K562 (cell line): ENCODE measurements at regions not wholly inside any gene's neighbourhood (a gene's known extent, or its start where the extent isn't known, plus 50 kb on each side); places are given as distances from the start of the nearest gene placed in this dataset.

Experiments used
- ATAC-seq: fragments of 200-7000 bp; cut with Tn5 transposase; 3 replicates; pipeline ENCODE4 v1.9.1; 2020; ENCODE audit warnings: moderate library complexity
- BruUV-seq: library from RNA; stranded (reverse); fragments of 400-500 nt; replicated peaks from 2 replicates; lab custom pipeline; 2021; lab: Mats Ljungman, UMichigan
- CTCF ChIA-PET: fragments of 300-600 bp; formaldehyde crosslinking; extraction: SDS; loops from one replicate; lab custom pipeline; 2021; ENCODE audit warnings: low intra/inter-chr PET ratio; lab: Yijun Ruan, JAX
- POLR2A ChIA-PET: fragments of 300-600, 350-650 bp; sonication (Branson Sonifier 250); formaldehyde crosslinking; extraction: SDS; loops from one replicate; lab custom pipeline; 2021; ENCODE audit warnings: antibody characterized with exemption, inconsistent platforms; lab: Yijun Ruan, JAX
- DNase-seq, 4 experiments: peaks; one replicate each; pipeline versions ENCODE4 v3.0.0 to v3.0.0-alpha.2; 2011 to 2018; ENCODE audit warnings: low spot score in 3 of 4, mixed read lengths in 3 of 4; ENCODE audit errors: extremely low read depth in 1 of 4
- FAIRE-seq: peaks from 2 replicates; lab custom pipeline; 2011; peaks lifted over from hg19 to GRCh38; lab: Jason Lieb, UNC
- H2AFZ ChIP-seq: 2 replicates; pipeline ENCODE4 v1.6.0; 2011; ENCODE audit warnings: low read depth, low read length, control low read depth, inconsistent platforms
- H3K27ac ChIP-seq: fragments of 200-600 bp; 3 replicates; pipeline ENCODE4 v1.8.0; 2011; ENCODE audit warnings: low read depth, mild to moderate bottlenecking, control low read depth, inconsistent platforms, low read length, moderate library complexity, mixed read lengths; ENCODE audit errors: extremely low read depth
- H3K27me3 ChIP-seq, 2 experiments: fragments of 300-600 bp in 1 of 2; 2 replicates in 1 of 2; 3 replicates in 1 of 2; pipeline versions ENCODE4 v1.6.0 to v1.8.0; 2011; ENCODE audit warnings: inconsistent platforms in 2 of 2, low read length in 2 of 2, mild to moderate bottlenecking in 1 of 2, mixed read lengths in 1 of 2, moderate library complexity in 1 of 2; ENCODE audit not compliant: control insufficient read depth in 2 of 2, insufficient read depth in 2 of 2
- H3K36me3 ChIP-seq: fragments of 300-600 bp; 3 replicates; pipeline ENCODE4 v1.8.0; 2011; ENCODE audit warnings: mild to moderate bottlenecking, low read length, inconsistent platforms; ENCODE audit not compliant: control insufficient read depth, insufficient read depth
- H3K4me1 ChIP-seq, 2 experiments: fragments of 200-600 bp in 1 of 2; replicated peaks in 1 of 2; 2 replicates in 1 of 2; 3 replicates in 1 of 2; pipeline versions ENCODE4 v1.5.1 to v1.8.0; 2011; ENCODE audit warnings: inconsistent platforms in 2 of 2, low read length in 2 of 2, mild to moderate bottlenecking in 1 of 2, mixed read lengths in 1 of 2, moderate library complexity in 1 of 2; ENCODE audit not compliant: control insufficient read depth in 2 of 2, insufficient read depth in 2 of 2
- H3K4me2 ChIP-seq: 2 replicates; pipeline ENCODE4 v1.6.1; 2011; ENCODE audit warnings: low read length, control low read depth, inconsistent platforms, mixed read lengths; ENCODE audit not compliant: insufficient read depth
- H3K4me3 ChIP-seq: fragments of 200-600 bp; sonication (generic), shearing (Covaris generic); 2 replicates; pipeline ENCODE4 v1.5.1; 2016; ENCODE audit warnings: control low read depth, inconsistent platforms
- H3K79me2 ChIP-seq: fragments of 200-600 bp; 3 replicates; pipeline ENCODE4 v1.8.0; 2011; ENCODE audit warnings: low read length, inconsistent platforms; ENCODE audit not compliant: control insufficient read depth, insufficient read depth
- H3K9ac ChIP-seq, 2 experiments: 2 replicates each; pipeline versions ENCODE4 v1.6.0 to v1.6.1; 2011; ENCODE audit warnings: low read depth in 2 of 2, low read length in 2 of 2, control low read depth in 1 of 2, inconsistent platforms in 1 of 2, mild to moderate bottlenecking in 1 of 2, mixed read lengths in 1 of 2; ENCODE audit not compliant: insufficient read depth in 1 of 2
- H3K9me1 ChIP-seq: one replicate; pipeline ENCODE4 v1.6.0; 2011; ENCODE audit warnings: inconsistent platforms, mild to moderate bottlenecking, low read length, moderate library complexity; ENCODE audit not compliant: control insufficient read depth, insufficient read depth
- H3K9me3 ChIP-seq: replicated peaks from 2 replicates; pipeline ENCODE4 v1.5.1; 2011; ENCODE audit warnings: low read depth, low read length, inconsistent platforms; ENCODE audit not compliant: control insufficient read depth, insufficient read depth
- H4K20me1 ChIP-seq: replicated peaks from 2 replicates; pipeline ENCODE4 v1.6.1; 2011; ENCODE audit warnings: low read length, inconsistent platforms, mixed read lengths; ENCODE audit not compliant: control insufficient read depth, insufficient read depth
- ARID2 ChIP-seq: fragments of 450-650 bp; IDR thresholded peaks from 2 replicates; pipeline ENCODE4 v1.6.1; 2017; ENCODE audit warnings: antibody characterized with exemption, mild to moderate bottlenecking
- COPS2 ChIP-seq: fragments of 450-650 bp; conservative IDR thresholded peaks from 2 replicates; pipeline ENCODE4 v1.6.1; 2016; ENCODE audit warnings: mild to moderate bottlenecking, moderate library complexity
- HES1 ChIP-seq: fragments of 450-650 bp; IDR thresholded peaks from 2 replicates; pipeline ENCODE4 v1.6.1; 2016; ENCODE audit warnings: low read depth, mild to moderate bottlenecking, moderate library complexity
- KAT2B ChIP-seq: IDR thresholded peaks from one replicate; pipeline ENCODE4 v1.6.1; 2012; ENCODE audit warnings: low read depth, mild to moderate bottlenecking, control low read depth, inconsistent platforms, low read length, moderate library complexity
- MED1 ChIP-seq: sonication (generic); formaldehyde crosslinking; IDR thresholded peaks from 2 replicates; pipeline ENCODE4 v1.8.1; 2023; ENCODE audit warnings: missing genetic modification reagents, borderline replicate concordance
- POLR3A ChIP-seq: IDR thresholded peaks from 2 replicates; pipeline ENCODE4 v1.6.1; 2011; ENCODE audit warnings: borderline replicate concordance, mild to moderate bottlenecking, moderate library complexity; ENCODE audit not compliant: insufficient read length, insufficient read depth; ENCODE audit errors: extremely low read depth
- RCOR1 ChIP-seq, 2 experiments: IDR thresholded peaks; 2 replicates each; pipeline ENCODE4 v1.6.1; 2012; ENCODE audit warnings: low read depth in 2 of 2, low read length in 2 of 2, borderline replicate concordance in 1 of 2, improper control_type of control experiment in 1 of 2
- SRSF7 ChIP-seq: fragments of 200-400 bp; formaldehyde crosslinking; optimal IDR thresholded peaks from 2 replicates; pipeline ENCODE3; 2017; ENCODE audit warnings: mild to moderate bottlenecking, low read depth, low read length
- U2AF2 ChIP-seq: fragments of 200-400 bp; formaldehyde crosslinking; optimal IDR thresholded peaks from 2 replicates; pipeline ENCODE3; 2017; ENCODE audit warnings: low read depth, mild to moderate bottlenecking, low read length
- ZBTB17 ChIP-seq: fragments of 450-650 bp; formaldehyde crosslinking; IDR thresholded peaks from 2 replicates; pipeline ENCODE4 v1.4.0; 2020; ENCODE audit warnings: mild to moderate bottlenecking
- ZNF124 ChIP-seq: sonication (generic); formaldehyde crosslinking; IDR thresholded peaks from 2 replicates; pipeline ENCODE4 v1.8.1; 2022; ENCODE audit warnings: missing genetic modification reagents
- ZNF695 ChIP-seq: fragments of 450-650 bp; formaldehyde crosslinking; IDR thresholded peaks from 2 replicates; pipeline ENCODE4 v1.4.0; 2020; ENCODE audit warnings: mild to moderate bottlenecking, moderate library complexity
- ZNF699 ChIP-seq: fragments of 250-450 bp; sonication (Bioruptor Pico); IDR thresholded peaks from 2 replicates; pipeline ENCODE4 v1.8.0; 2021; ENCODE audit warnings: mild to moderate bottlenecking, moderate library complexity; ENCODE audit not compliant: insufficient replicate concordance
- WGBS: fragments of 100-300 bp; shearing (Covaris generic); methylation state at CpG from one replicate; pipeline ENCODE4 v1.1.6; 2016; ENCODE audit warnings: low coverage, mixed read lengths; ENCODE audit not compliant: insufficient coverage; ENCODE audit errors: missing lambda C conversion rate; 5-methylcytosine and 5-hydroxymethylcytosine counted together
- in situ Hi-C: fragments of 300-500 bp; cut with MboI; formaldehyde crosslinking; loops from 4 replicates; pipeline ENCODE4 v1.15.0; 2018; ENCODE audit warnings: inconsistent platforms, mixed read lengths
- intact Hi-C: fragments of 100-400 bp; cut with micrococcal nuclease; formaldehyde crosslinking; loops from 2 replicates; pipeline ENCODE4 v1.14.2; 2022

GRCh38 chrX:131187206-131187605 lies 101.9 kb downstream of the IGSF1 start:
- CTCF ChIA-PET, result no interaction called here
- Histone ChIP-seq H3K9ac (no peak overlapping the region), H3K4me3 (no peak overlapping the region), H3K27ac (no peak overlapping the region)
- 0% methylated on average over 1 of the region's 1 CpG for WGBS
- in situ Hi-C loops, result no loop called here
- POLR2A ChIA-PET, result no interaction called here
- no peak for TF ChIP-seq ZBTB17 (CRISPR knock-in tag)
- TF ChIP-seq ZNF699 (CRISPR knock-in tag), result no peak
- TF ChIP-seq MED1 (CRISPR knock-in tag), result no peak
- TF ChIP-seq ARID2, result no peak
- TF ChIP-seq POLR3A, result no peak
- no peak for TF ChIP-seq ZNF124 (CRISPR knock-in tag)
- TF ChIP-seq SRSF7, result no peak
- TF ChIP-seq COPS2, result no peak
- TF ChIP-seq, all 486 proteins: peak for 0
- ATAC-seq, result no peak
- Histone ChIP-seq H3K79me2 (no peaks in the 10 kb centered on the region), H4K20me1 (no peaks in the 10 kb centered on the region), H3K4me1 (no peaks in the 10 kb centered on the region), H3K36me3 (no peaks in the 10 kb centered on the region), H3K4me2 (no peak overlapping the region), H3K9me1 (no peaks in the 10 kb centered on the region), H3K27me3 (no peaks in the 10 kb centered on the region), H3K9me3 (no peaks in the 10 kb centered on the region), H2AFZ (no peak overlapping the region)
- DNase-seq, result no peak
- FAIRE-seq, result no peak
- BruUV-seq, result no TSS peak
- intact Hi-C loops, result no loop called here

- intact Hi-C loops, result no loop called here
- H3K9me1 ChIP-seq, result no peaks in the 10 kb centered on the region
- H2AFZ ChIP-seq, result no peak overlapping the region
- H3K9me3 ChIP-seq, result no peaks in the 10 kb centered on the region
- no peaks in the 10 kb centered on the region for H3K79me2 ChIP-seq
- ChIA-PET CTCF (no interaction called here), POLR2A (interaction anchor here (0.9 kb wide), 1 partner anchor 8 kb away, joined by 4 read pairs; no protein-coding TSS in a partner anchor)
- ATAC-seq, result no peak
- WGBS, result 0% methylated on average over 1 of the region's 1 CpG
- no peaks in the 10 kb centered on the region for H3K36me3 ChIP-seq
- no peak overlapping the region for H3K4me2 ChIP-seq
- no peaks in the 10 kb centered on the region for H4K20me1 ChIP-seq
- BruUV-seq, result no TSS peak
- in situ Hi-C loops, result no loop called here
- FAIRE-seq, result no peak
- no peaks in the 10 kb centered on the region for H3K27me3 ChIP-seq
- no peak overlapping the region for H3K4me3 ChIP-seq
- no peak overlapping the region for H3K27ac ChIP-seq
- H3K9ac ChIP-seq, result no peak overlapping the region
- H3K4me1 ChIP-seq, result no peaks in the 10 kb centered on the region
- DNase-seq, result no peak
- TF ChIP-seq U2AF2 (no peak), ZNF695 (CRISPR knock-in tag) (no peak), HES1 (no peak), KAT2B (no peak), RCOR1 (IDR thresholded peaks at IDR 0.05; ENCODE audit: borderline replicate concordance in 1 of 2, low read depth in 2 of 2, low read length in 2 of 2) (no peak)
Observed at GRCh38 chrX:131170148-131170547, 112.0 kb downstream of the ARHGAP36 start.
